ENCODE measurements at regions not wholly inside any gene's neighbourhood (a gene's known extent, or its start where the extent isn't known, plus 50 kb on each side); places are given as distances from the start of the nearest gene placed in this dataset.

DNA sequence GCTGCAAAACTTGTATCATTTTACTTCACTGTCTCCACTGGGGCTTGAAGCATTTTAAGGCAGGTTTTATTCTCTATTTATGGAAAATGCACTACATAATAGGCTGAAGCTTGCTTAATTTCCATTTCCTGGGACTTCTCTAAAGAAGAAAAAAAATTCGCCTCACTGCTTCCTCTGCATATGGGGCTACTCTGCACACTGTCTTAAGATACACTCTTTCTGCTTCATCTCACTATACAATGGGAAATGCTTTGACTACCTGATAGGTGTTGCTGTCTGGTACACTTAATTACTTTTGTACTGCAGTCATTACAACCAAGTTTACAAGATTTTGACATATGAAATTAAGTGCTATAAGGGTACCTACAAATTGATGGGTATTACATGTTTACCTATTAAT, 466.0 kb downstream of the KCNJ18 start:
- TF ChIP-seq POLR2A (IDR thresholded peaks at IDR 0.05; ENCODE audit: low read depth, low read length) (no peak), POLR2AphosphoS5 (IDR thresholded peaks at IDR 0.05; ENCODE audit: low read depth, low read length) (no peak)
